NCI-H146 treated with DMSO at 0.1 percent for 48 hours (cell line): ENCODE measurements at regions not wholly inside any gene's neighbourhood (a gene's known extent, or its start where the extent isn't known, plus 50 kb on each side); places are given as distances from the start of the nearest gene placed in this dataset.

Experiments
- DNase-seq: peaks from one replicate; lab custom pipeline; 2025; ENCODE audit not compliant: unreplicated experiment; lab: John Stamatoyannopoulos, UW

- no peak for DNase-seq
These were observed 247.8 kb downstream of the PRL start for GRCh38 chr6:22049002-22049401.

- DNase-seq = no peak
These were observed 243.3 kb downstream of the PRL start for GRCh38 chr6:22053391-22053997.

DNA sequence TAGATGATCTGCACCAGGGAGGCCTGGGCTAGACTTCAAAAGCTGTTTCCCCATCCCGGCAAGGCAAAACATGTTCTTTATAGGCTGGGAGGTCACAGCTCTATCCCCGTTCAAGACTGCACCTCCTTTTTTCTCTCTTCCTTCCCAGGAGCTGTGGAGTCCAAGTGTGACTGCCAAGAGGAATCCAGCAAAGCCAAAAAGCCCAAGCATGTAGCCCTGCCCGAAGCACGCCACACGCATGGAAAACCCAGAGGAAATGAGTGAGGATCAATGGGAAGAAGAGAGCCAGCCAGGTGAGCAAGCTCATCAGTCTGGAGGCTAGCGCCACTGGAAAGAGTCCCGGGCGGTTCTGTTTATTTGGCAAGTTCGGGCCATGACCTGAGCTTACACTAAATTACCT, 240.4 kb downstream of the PRL start:
- DNase-seq = no peak

DNA sequence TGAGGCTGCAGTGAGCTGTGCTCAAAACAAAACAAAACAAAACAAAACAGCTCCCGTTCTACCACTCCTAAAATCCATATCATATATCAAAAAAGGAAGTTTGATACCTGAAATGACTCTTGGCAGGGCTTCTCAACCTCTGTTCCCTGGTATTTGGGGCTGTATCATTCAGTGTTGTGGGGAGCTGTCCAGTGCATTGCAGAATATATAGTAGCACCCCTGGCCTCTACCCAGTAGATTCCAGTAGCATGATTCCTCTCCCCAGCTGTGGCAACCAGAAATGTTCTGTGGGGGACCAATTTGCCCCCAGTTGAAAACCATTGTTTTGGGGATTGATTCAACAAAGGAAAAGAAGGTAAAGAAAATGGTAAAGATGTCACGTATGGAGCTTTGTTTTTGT, 238.9 kb downstream of the PRL start:
- no peak for DNase-seq

- no peak for DNase-seq
These were observed 237.7 kb downstream of the PRL start for GRCh38 chr6:22059126-22059525.

GRCh38 chr6:22059946-22060345, 236.9 kb downstream of the PRL start:
- no peak for DNase-seq

DNA sequence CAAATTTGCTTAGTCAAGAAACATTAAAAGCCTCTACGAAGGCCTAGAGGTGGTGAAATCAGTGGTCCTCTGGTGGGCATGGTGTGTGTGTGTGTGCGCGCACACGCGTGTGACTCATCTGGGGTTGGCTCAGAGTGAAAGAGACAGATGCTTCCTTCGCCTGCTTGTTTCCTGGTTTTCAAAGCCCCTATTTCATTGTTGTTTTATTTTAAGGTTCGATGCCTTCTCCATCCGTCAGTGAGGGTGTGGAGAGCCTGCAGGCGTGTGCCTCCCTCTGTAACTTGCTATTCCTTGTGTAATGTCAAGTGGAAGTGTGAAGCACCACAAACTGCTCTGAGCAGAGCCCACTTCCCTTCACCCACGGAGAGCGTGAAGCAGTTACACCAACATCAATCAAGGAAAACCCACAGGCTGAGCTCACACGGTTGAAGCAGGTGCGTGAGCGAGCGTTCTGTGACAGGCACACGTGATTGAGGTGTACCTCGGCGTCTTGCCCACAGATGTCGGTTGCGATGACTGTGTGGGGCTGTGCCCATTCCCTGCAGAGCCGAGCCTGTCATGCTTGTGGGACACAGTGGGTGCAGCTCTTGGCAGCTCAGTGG, 233.9 kb downstream of the PRL start:
- no peak for DNase-seq

DNA sequence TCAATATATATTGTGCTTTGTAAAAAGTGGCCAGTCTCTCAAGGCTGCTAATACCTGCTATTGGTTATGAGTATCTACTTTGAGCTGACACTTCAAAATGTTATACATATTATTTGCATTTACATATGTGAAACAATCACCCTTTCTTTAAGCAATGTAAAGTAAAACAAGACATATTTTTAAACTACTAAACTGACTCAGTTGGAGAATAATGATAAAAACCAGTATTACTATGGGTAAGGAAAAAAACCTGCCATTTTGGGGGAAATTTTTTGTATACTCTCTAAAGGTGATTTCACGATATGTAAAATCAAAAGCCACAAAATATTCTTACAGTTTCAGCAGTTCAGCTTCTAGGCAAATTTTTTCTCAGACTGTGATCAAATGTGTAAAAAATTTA, 232.3 kb downstream of the PRL start:
- DNase-seq = no peak

DNA sequence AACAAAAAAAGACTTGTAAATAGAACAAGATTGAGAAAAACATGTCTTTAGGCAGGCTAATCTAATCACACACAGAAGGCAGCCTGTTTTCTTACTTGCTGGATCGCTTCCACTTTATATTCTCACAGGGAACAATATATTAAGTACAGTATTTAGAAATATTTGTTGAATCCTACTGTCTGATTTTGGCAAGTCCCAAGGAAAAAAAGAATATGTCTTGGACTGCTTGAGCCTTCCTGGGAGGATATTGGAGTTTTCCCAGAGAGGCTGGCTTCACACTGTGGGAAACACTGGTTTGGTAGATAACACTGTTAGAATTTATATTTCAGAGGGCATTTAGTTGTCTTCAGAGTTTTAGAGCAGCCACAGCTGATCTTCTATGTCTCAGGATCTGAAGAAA, 229.7 kb downstream of the PRL start:
- DNase-seq = no peak

- no peak for DNase-seq
These were observed 229.2 kb downstream of the PRL start for GRCh38 chr6:22067671-22068070.

- DNase-seq = no peak
These were observed 228.1 kb downstream of the PRL start for GRCh38 chr6:22068561-22069305.

DNA sequence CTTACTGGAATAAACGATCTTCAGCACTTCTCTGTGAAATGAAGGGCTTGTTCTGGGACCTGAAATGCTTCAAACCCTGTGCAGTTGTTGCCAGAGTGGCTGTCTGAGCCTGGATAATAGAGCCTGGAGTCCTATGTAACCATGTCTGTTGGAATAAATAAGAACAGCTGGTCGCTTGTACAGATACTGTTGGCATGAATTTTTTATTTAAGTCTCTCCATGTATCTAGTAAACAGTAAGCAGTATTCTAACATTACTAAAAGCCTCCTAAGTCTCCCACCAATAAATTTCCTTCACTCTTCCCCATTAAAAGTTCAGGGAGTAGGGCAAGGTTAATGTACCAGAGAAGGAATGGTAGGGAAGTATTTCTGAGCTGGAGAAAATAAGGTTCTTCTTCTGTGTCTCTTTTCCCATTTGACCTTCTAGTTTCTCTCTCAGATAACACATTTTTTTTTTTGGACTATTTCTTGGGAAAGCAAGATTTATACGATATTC, 227.5 kb downstream of the PRL start:
- no peak for DNase-seq

- no peak for DNase-seq
These were observed 225.4 kb downstream of the PRL start for GRCh38 chr6:22071270-22072041.

- DNase-seq = no peak
These were observed 223.9 kb downstream of the PRL start for GRCh38 chr6:22072949-22073348.

GRCh38 chr6:22073516-22074198, 223.2 kb downstream of the PRL start:
- DNase-seq = no peak

DNA sequence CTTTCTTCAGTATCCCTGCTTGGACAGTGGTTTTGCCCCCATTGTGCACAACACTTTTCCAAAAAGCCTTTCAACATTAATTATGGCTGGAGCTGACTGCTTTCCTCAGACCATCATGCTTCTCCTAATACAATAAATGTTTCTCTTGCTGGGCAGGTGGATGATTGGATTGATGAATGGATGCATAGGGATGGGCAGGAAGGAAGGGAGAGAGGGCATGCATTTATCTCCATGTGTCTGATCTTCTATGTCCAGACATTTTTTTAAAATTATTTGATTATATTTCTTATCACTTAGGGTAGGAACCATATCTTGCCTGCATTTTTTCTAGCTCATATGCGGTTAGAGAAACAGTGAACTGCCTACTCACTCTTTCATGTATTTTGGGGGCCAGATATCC, 218.5 kb downstream of the PRL start:
- no peak for DNase-seq

DNA sequence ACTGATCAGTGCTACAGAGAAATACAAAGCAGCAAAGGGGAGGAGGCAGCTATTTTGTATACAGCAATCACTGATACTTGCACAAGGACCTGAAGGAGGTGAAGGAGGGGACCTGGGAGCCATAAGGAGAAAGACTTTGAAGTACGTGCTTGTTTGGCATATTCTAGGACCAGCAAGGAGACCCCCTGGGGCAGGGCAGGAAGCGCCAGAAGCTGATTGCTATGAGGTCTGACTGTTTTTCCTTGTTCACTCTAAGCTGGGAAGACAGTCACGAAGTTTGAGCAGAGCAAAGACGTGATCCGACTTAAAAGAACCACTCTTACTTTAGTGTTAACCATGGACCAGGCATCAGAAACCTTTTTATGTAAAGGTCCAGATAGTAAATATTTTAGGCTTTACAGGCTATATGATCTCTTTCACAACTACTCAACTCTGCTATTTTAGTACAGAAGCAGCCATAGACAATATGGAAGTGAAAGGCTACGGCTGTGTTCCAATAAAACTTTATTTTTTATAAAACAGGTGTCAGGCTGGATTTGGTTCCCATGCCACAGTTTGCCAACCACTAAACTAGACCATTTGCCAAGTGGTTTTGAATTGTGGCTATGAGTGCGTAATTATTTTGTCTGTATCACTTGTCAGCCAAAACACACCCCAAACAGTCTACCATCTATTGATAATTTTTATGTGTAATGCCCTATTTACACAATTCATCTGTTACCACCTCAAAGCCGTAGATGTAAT, 217.9 kb downstream of the PRL start:
- no peak for DNase-seq

DNA sequence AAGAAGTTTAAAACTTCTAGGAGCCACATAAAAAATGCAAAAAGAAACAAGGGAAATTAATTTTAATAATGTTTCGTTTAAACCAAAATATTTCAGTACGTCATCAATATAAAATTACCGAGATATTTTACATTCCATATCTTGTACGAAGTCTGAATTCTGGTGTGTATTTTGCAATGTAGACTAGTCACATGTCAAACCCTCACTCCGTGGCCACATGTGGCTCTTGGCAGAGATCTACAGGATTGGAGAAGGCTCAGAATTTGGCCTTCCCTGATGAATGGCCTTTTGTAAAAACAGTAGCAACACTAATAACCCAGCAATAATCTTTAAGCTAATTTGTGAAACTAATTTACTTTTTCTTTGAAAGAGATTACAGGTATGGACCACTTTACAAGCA, 217.1 kb downstream of the PRL start:
- no peak for DNase-seq

DNA sequence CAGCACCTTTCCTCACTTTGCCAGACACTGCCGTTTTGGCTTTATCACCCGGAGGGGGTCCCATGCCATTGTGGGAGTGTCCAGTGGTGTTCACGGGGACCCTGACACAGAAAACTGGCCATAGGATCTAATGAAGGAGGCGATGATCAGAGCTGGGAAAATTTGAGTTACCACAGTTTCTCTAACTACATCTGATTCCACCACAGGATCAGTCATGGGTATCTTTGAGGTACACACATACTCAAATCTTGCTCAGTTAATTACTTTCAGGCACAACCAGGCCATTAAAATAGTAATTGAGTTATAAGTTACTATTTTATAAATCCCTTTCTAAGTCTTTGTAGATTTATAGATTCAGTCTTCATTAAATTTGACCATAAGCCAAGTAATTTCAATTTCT, 215.1 kb downstream of the PRL start:
- DNase-seq = no peak

DNA sequence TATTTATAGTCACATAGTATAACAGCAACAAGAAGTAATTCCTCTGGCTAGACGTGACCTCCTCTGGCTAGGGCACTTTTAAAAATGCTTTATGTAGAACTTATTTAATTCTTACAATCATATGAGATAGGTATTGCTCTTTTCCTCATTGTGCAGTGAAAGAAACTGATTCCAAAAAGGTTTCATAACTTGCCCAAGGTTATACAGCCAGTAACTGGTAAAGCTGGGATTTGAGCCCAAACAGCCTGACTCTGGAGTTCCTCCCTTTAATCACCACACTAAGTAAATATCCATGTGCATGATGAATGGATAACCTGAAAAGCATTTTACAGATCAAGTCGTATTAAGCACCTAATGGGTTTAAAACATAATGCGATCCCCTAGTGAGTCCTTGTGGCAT, 214.6 kb downstream of the PRL start:
- DNase-seq = peak; percentile 19
